ENCODE measurements at regions not wholly inside any gene's neighbourhood (a gene's known extent, or its start where the extent isn't known, plus 50 kb on each side); places are given as distances from the start of the nearest gene placed in this dataset.
"Not testable (repeated sequence)": the region's sequence is repeated elsewhere in the genome, so short reads cannot be mapped to it uniquely, and the experiment has no call there.

DNA sequence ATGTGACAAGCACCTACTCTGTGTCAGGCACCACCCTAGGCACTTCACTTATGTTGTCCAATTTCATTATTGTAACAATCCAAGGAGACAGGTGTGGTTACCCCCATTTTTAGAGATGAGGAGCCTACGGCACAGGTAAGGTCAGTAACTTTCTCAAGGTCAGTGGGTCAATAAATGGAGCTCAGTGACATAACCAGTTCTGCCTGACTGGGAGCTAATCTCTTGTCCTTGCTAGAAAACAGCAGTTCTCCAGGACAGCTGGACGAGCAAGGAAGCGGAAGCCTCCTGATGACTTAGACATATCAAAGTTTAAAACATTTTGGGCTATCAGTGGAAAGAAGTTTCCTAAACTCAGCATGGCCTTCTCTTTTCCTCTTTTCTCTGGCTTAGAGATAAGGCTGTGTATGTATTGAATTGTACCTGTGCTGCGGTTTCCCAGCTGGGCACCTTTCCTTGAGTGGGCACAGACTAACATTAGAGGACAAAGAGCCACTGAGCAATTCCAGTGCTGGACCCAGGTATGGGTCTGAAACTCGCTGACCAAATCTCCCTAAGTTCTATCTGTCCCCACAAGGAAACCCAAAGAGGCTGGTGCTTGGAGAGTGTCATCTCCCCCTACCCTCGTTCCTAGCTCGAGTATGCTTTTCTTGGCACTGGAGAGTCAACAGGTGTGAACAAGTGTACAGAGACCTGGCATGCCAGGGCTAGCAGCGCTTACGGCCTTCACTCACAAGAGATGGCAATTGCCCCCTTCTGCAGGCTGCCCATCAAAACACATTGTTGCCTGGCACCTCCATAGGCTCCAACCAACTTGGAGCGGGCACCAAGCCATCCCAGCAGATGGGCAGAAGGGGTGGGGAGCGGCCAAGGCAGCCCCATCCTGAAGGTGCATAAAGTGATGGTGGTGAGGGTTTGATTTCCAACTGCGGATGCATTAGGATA, 456.1 kb upstream of the PROX1 start:
- DNase-seq (ENCODE audit: low read depth in 2 of 2) = no peak

DNA sequence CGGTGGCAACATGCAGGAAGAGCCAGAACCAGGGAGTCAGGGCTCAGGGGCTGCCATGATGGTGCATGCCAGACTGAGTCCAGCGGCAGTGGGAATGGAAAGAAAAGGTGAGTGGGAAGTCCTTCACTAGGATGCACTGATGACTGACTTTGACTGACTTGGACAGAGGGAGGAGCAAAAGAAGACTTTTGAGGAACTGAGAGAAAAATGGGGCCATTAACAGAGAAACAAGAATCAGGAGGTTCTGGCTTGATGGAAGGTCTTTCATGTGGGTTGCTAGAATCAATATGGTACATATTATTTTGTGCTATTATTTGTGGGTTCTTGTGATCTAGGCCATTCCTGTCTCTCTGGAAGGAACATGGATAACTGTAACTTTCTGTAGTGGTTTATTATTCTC, 454.6 kb upstream of the PROX1 start:
- DNase-seq (ENCODE audit: low read depth in 2 of 2) = no peak

DNA sequence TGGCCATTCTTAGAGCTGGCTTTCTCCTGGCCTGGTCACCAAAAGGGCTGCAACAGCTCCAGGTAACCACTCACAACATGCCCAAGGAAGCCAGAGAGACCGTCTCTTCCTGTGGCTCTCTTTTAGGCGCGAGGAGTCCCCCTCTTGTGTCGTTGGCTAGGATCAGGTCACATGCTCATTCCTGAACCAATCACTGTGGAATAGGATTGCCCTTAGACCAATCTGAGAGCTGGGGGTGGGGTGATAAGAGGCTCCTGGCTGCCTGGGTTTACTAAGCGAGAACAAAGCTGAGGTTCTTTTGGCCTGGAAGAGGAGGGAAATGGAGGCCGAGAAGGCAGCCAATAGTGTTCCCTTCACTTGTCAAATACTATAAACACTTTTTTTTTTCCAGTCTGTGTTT, 452.1 kb upstream of the PROX1 start:
- DNase-seq (ENCODE audit: low read depth in 2 of 2) = no peak

DNA sequence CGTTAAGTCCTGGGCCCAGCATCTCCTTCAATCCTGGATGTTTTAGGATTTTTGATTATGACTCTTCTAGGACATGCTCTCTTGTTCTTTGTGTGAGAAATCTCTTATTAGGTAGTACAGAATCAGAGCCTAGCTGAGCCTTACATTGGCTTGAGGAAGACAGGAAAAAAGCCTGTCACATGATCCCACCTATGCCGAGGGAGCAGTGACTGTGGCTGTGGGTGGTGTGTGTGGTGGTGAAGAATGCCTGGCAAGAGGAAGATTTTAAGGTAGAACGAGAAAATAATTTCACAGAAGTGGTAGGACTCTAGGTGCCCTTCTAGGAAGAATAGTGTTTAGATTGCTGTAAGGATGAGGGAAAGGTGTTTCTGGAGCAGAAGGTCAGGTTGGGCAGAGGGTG, 449.5 kb upstream of the PROX1 start:
- no peak for DNase-seq (ENCODE audit: low read depth in 2 of 2)

DNA sequence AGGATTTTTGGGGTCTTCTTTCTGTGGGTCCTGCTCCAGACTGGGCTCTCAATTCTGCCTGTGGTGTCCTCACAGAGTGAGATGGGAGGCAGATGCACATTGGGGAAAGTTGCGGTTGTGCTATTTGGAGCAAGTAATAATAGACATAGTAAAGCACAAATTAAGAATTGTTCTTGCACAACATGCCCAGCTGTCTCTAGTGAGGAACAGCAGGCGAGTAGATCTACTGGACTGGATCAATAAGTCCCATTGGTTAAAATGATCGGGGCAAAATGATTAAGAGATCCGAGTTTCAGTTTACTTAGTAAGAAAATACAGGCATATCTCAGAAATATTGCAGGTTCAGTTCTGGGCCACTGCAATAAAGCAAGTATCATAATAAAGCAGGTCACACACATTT, 448.3 kb upstream of the PROX1 start:
- no peak for DNase-seq (ENCODE audit: low read depth in 2 of 2)

DNA sequence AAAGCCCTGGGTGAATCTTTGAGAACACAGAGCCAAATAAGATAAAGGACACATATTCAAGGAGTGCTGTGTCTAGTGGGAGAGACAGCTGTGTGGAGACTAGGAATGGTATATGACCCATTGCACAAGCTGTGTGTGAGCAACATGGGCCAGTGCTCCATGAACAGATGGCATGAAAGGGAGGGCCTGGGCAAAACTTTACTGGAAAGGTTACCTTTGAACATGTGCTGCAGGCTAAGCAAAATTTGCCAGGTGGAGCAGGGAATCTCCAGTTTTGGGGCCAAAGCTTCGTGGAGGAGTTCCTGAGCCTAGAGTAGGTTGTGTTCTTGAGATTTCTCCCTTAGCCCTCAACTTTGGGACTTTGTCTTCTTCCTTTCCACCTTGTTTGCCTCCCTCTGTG, 446.1 kb upstream of the PROX1 start:
- DNase-seq (ENCODE audit: low read depth in 2 of 2) = no peak

DNA sequence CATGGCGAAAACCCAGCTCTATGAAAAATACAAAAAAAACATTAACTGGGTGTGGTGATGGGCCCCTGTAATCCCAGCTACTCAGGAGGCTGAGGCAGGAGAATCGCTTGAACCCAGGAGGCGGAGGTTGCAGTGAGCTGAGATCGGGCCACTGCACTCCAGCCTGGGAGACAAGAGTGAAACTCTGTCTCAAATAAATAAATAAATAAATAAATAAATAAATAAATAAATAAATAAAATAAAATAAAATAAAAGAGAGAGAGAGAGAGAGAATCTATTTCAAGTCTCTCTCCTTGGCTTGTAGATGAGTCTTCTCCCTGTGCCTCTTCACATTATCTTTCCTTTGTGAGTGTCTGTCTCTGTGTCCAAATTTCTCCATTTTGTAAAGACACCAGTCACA, 442.6 kb upstream of the PROX1 start:
- DNase-seq (ENCODE audit: low read depth in 2 of 2) = not testable (repeated sequence)

DNA sequence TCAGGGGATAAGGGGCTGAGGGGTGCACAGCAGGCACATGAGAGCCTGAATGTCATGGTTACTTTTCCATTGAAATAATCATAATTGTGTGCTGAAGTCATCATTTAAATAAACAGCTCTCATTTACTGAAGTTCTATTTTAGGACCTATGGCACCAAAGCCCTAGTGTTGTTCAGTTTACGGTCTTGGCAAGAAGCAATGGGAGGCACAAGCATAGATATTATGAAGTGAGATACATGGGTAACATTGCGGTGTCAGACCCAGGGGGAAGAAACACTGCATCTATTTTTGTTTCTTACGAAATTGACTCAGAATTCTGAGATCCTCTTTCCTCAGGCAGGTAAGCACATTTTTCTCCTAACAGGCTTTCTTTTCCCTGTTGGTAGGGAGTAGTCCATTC, 437.8 kb upstream of the PROX1 start:
- no peak for DNase-seq (ENCODE audit: low read depth in 2 of 2)

DNA sequence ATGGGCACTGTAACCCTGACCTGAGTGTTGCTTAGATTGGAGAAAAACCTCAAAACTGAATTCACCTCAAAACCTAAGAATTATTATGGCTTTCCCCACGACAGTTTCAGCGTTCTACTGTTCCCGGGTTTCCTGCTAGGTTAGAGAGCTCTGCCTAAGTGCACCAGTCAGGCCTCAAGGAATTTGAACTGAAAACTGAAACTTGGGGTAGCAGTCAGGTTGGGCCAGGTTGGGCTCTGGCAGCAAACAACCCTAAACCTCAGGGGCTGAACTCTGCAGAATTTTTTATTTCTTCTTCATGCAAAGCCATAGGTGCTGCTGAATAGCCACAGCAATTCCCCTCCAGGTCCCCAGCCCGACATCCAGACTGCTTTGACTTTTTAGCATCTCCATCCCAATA, 437.0 kb upstream of the PROX1 start:
- no peak for DNase-seq (ENCODE audit: low read depth in 2 of 2)

DNA sequence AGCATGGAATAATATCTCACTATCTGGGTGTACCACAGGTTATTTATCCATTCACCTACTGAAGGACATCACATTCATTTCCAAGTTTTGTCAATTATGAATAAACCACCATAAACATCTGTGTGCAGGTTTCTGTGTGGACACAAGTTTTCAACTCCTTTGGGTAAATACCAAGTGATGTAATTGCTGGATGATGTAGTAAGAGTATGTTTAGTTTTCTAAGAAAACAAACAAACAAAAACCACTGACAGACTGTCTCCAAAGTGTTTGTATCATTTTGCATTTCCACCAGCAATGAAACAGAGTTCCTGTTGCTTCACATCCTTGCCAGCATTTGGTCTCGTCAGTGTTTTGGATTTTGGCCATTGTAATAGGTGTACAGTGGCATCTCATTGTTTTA, 435.7 kb upstream of the PROX1 start:
- DNase-seq (ENCODE audit: low read depth in 2 of 2) = no peak

DNA sequence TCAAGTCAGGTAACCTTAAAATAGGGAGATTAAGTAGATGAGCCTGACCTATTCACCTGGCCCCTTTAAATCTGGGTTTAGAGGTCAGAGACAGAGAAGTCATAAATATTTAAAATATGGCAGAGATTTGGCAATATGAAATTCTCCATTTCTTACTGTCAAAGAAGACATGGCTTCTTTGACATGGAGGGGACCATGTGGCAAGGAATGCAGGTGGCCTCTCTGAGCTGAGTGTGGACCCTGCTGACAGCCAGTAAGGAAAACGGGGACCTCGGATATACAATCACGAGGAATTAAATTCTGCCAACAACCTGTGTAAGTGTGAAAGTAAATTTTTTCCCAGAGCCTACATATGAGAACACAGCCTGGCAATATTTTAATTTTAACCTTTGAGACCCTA, 427.5 kb upstream of the PROX1 start:
- DNase-seq (ENCODE audit: low read depth in 2 of 2) = no peak

DNA sequence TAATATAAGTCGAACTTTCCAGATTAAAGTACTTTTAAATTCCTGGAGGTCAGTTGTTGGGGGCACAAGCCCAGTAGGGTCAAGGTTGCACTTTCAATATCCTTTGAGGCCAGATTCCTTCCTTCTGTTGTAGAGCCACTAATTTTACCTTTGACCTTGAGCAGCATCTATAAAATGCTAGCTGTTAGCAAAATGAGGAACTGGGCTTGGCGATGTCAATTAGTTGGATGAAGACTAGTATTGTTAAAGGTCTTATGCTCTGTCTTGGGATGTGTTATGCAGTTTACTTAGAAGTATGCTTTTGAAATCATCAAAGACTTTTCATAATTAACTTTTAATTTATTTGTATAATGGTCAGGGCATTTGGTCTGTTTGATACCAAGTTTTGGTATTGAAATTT, 425.9 kb upstream of the PROX1 start:
- no peak for DNase-seq (ENCODE audit: low read depth in 2 of 2)

DNA sequence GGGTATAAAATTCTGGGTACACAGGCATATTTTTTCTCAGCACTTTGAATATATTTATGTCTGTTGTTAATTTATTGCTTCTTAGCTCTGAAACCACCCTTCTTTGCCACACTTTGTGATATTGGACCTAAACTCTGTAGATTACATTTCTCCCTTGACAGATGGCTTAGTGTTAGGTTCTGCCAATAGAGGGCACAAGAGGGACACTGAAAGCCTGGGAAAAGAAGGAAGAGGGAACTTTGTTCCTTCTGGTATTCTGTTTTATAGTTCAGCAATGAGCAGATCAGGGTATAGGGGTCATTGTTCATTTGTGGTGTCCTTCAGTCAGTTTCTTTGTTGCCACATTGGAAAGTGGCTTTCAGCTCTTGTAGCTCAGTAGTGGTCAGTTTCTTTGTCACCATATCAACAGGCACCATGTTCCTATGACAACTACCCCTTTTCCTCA, 423.5 kb upstream of the PROX1 start:
- no peak for DNase-seq (ENCODE audit: low read depth in 2 of 2)

DNA sequence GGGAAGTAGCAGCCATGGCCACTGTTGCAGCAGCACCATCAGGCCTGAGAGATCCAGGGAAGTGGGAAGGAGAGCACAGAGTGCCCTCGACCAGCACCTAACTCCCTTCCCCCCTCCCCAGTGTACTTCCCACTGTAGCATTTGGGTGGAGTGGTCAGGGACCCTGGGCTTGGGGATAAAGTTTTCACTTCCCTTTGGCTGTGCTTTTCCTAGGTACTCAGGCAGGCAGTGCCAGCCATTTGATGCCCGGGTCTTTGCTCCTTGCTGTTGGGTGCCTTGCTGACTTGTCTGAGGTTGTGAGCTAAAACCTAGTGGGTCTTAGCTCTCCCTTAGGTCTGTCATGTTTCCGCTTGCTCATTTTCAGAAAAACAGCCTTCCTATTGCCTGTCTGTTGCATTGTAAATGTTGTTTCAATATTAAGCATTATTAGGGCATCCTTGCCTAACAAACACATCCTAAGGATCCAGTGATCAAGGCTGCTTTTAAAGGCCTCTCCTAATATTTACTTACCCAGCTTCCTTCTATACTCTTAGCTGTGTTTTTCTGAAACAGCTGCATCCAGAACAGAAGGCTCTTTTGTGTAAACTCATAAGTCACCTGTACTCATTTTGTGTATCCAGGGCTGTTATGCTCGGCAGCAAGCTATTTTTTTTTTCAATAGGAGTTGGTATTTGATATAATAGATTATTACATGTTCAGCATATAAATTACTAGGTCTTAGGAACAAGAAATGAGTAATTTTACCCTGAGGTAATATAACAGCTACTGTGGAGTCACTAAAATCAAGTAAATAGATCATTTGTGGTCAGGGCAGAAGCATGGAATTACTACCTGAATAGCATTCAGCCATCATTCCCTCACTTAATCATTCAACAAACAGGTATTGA, 418.6 kb upstream of the PROX1 start:
- DNase-seq (ENCODE audit: low read depth in 2 of 2) = no peak

GRCh38 chr1:213569816-213570150, 418.0 kb upstream of the PROX1 start:
- DNase-seq (ENCODE audit: low read depth in 2 of 2) = no peak

- DNase-seq (ENCODE audit: low read depth in 2 of 2) = no peak
Observed at GRCh38 chr1:213570487-213570886, 417.3 kb upstream of the PROX1 start.

GRCh38 chr1:213571419-213571818, 416.4 kb upstream of the PROX1 start:
- DNase-seq (ENCODE audit: low read depth in 2 of 2) = no peak

DNA sequence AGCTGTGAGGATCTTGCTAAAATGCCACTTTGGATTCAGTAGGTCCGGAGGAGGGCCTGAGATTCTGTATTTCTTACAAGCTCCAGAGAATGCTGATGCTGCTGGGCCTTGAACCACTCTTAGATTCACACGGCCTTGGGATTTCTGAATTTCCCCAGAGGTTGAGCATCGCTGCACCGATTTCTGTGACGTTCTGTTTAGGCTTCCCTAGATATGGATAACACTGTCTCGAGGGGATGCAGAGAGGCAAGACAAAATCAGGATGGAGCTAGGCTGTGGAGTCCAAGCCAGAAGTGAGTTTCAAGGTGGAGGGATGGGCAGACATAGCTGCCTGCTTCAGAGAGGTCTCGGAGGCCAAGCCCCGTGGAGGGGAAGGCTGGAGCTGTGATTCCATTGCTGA, 415.9 kb upstream of the PROX1 start:
- no peak for DNase-seq (ENCODE audit: low read depth in 2 of 2)

GRCh38 chr1:213572912-213573647, 414.7 kb upstream of the PROX1 start:
- no peak for DNase-seq (ENCODE audit: low read depth in 2 of 2)

GRCh38 chr1:213573648-213574009, 414.1 kb upstream of the PROX1 start:
- no peak for DNase-seq (ENCODE audit: low read depth in 2 of 2)

DNA sequence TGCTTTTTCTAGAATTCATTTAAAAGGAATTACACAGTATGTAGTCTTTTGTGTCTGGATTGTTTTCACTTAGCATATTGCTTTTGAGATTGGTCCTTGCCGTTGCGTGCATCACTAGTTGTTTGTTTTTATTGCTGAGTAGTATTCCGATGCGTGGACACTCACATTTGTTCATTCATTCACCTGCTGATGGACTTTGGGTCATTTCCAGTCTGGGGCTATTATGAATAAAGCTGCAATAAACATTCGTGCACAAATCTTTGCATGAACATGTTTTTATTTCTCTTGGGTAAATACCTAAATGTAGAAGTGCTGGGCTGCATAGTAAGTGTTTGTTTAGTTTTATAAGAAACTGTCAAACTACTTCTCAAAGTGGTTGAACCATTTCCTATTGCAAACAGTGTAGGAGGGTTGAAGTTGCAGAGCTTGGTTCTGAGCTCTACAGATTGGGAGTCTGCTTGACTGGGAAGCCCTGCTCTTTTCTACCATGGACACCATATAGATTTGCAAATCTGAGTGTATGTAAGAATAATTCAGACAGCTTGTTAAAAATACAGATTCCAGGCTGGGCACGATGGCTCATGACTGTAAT, 404.7 kb upstream of the PROX1 start:
- DNase-seq (ENCODE audit: low read depth in 2 of 2) = no peak

GRCh38 chr1:213584272-213584671, 403.5 kb upstream of the PROX1 start:
- no peak for DNase-seq (ENCODE audit: low read depth in 2 of 2)
